ENCODE measurements at regions not wholly inside any gene's neighbourhood (a gene's known extent, or its start where the extent isn't known, plus 50 kb on each side); places are given as distances from the start of the nearest gene placed in this dataset.
"Not testable (repeated sequence)": the region's sequence is repeated elsewhere in the genome, so short reads cannot be mapped to it uniquely, and the experiment has no call there.

DNA sequence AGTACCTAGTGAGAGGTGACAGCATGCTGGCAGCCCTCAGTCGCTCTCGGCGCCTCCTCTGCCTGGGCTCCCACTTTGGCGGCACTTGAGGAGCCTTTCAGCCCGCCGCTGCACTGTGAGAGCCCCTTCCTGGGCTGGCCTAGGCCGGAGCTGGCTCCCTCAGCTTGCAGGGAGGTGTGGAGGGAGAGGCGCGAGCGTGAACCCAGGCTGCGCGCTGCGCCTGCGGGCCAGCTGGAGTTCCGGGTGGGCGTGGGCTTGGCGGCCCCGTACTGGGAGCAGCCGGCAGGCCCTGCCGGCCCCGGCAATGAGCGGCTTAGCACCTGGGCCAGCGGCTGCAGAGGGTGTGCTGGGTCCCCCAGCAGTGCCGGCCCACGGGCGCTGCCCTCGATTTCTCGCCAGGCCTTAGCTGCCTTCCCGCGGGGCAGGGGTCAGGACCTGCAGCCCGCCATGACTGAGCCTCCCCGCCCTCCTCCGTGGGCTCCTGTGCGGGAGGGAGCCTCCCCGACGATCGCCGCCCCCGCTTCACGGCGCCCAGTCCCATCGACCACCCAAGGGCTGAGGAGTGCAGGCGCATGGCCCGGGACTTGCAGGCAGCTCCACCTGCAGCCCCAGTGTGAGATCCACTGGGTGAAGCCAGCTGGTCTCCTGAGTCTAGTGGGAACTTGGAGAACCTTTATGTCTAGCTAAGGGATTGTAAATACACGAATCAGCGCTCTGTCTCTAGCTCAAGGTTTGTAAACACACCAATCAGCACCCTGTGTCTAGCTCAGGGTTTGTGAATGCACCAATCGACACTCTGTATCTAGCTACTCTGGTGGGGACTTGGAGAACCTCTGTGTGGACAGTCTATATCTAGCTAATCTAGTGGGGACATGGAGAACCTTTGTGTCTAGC is 1579.2 kb downstream of the SI start:
- H3K4me2 ChIP-seq; H3K79me2 ChIP-seq; H3K4me3 ChIP-seq; H3K27me3 ChIP-seq; H4K20me1 ChIP-seq (ENCODE audit: insufficient read depth, poor library complexity, severe bottlenecking); H3K4me1 ChIP-seq (ENCODE audit: insufficient read depth); H3K9me3 ChIP-seq (ENCODE audit: low read depth); H2AFZ ChIP-seq; DNase-seq (ENCODE audit: low spot score); H3K9me2 ChIP-seq (replicated peaks; ENCODE audit: insufficient read depth); H3K36me3 ChIP-seq (replicated peaks; ENCODE audit: insufficient read depth, low read depth): not testable (repeated sequence)
- WGBS (ENCODE audit: low lambda C conversion rate, missing lambda C conversion rate) = 95% methylated on average over 36 of the region's 47 CpGs
- peak overlapping the region; percentile 38 for H3K27ac ChIP-seq

DNA sequence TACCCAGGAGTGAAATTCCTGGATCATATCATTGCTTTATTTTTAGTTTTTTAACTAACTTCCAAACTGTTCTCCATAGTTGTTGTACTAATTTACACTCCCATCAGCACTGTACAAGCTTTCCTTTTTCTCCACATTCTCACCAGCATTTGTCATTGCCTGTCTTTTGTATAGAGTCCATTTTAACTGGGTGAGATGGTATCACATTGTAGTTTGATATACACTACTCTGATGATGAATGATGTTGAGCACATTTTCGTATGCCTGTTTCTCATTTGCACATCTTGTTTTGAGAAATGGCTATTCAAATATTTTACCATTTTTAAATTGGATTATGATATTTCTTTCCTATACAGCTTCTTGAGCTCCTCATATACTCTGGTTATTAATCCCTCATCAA is 1586.6 kb downstream of the SI start:
- Histone ChIP-seq H3K79me2 (no peaks in the 10 kb centered on the region), H3K36me3 (replicated peaks; ENCODE audit: insufficient read depth, low read depth) (no peaks in the 10 kb centered on the region), H4K20me1 (ENCODE audit: insufficient read depth, poor library complexity, severe bottlenecking) (no peaks in the 10 kb centered on the region), H3K4me2 (no peak overlapping the region), H3K4me3 (no peak overlapping the region), H3K27ac (no peak overlapping the region), H3K4me1 (ENCODE audit: insufficient read depth) (no peaks in the 10 kb centered on the region), H3K9me3 (ENCODE audit: low read depth) (no peaks in the 10 kb centered on the region), H3K27me3 (no peaks in the 10 kb centered on the region), H3K9me2 (replicated peaks; ENCODE audit: insufficient read depth) (no peaks in the 10 kb centered on the region), H2AFZ (no peak overlapping the region)
- DNase-seq (ENCODE audit: low spot score) = no peak
- TF ChIP-seq, protein P1, sequence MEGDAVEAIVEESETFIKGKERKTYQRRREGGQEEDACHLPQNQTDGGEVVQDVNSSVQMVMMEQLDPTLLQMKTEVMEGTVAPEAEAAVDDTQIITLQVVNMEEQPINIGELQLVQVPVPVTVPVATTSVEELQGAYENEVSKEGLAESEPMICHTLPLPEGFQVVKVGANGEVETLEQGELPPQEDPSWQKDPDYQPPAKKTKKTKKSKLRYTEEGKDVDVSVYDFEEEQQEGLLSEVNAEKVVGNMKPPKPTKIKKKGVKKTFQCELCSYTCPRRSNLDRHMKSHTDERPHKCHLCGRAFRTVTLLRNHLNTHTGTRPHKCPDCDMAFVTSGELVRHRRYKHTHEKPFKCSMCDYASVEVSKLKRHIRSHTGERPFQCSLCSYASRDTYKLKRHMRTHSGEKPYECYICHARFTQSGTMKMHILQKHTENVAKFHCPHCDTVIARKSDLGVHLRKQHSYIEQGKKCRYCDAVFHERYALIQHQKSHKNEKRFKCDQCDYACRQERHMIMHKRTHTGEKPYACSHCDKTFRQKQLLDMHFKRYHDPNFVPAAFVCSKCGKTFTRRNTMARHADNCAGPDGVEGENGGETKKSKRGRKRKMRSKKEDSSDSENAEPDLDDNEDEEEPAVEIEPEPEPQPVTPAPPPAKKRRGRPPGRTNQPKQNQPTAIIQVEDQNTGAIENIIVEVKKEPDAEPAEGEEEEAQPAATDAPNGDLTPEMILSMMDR (IDR thresholded peaks at IDR 0.05; ENCODE audit: poor library complexity) = no peak
- no peak for TF ChIP-seq EZH2phosphoT487 (IDR thresholded peaks at IDR 0.05; ENCODE audit: low read depth, severe bottlenecking, unreplicated experiment)
- no peak for TF ChIP-seq EZH2 (IDR thresholded peaks at IDR 0.05; ENCODE audit: borderline replicate concordance)
- 79% methylated on average over 1 of the region's 1 CpG for WGBS (ENCODE audit: low lambda C conversion rate, missing lambda C conversion rate)

DNA sequence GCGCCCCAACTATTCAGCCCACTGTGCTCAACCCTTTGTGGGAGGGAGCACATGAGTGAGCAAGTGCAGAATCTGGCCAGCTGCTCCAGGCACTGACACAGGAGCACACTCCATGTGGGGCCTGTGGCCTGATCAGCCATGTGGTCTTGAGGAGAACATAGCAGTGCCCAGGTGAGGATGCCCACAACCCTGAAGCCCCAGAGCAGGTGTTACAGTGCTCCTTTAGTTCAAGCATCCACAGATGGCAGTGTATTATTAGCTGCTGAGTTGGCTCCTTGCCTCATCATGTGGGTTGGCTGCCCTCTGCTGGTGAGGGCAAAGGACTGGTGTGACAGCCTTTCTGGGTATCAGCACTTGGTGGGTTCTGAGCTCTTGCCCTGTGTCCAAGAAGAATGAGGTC is 1588.2 kb downstream of the SI start:
- WGBS (ENCODE audit: low lambda C conversion rate, missing lambda C conversion rate) = 100% methylated on average over 1 of the region's 1 CpG
- no peaks in the 10 kb centered on the region for H3K9me3 ChIP-seq (ENCODE audit: low read depth)
- no peaks in the 10 kb centered on the region for H3K4me1 ChIP-seq (ENCODE audit: insufficient read depth)
- H3K9me2 ChIP-seq (replicated peaks; ENCODE audit: insufficient read depth) = no peaks in the 10 kb centered on the region
- H4K20me1 ChIP-seq (ENCODE audit: insufficient read depth, poor library complexity, severe bottlenecking) = no peaks in the 10 kb centered on the region
- no peaks in the 10 kb centered on the region for H3K27me3 ChIP-seq
- no peak for TF ChIP-seq EZH2phosphoT487 (IDR thresholded peaks at IDR 0.05; ENCODE audit: low read depth, severe bottlenecking, unreplicated experiment)
- TF ChIP-seq, protein P1 (IDR thresholded peaks at IDR 0.05; ENCODE audit: poor library complexity) = peak; percentile 50
- H2AFZ ChIP-seq = no peak overlapping the region
- no peak overlapping the region for H3K4me2 ChIP-seq
- no peak overlapping the region for H3K27ac ChIP-seq
- no peaks in the 10 kb centered on the region for H3K36me3 ChIP-seq (replicated peaks; ENCODE audit: insufficient read depth, low read depth)
- H3K79me2 ChIP-seq = no peaks in the 10 kb centered on the region
- peak; percentile 71 for DNase-seq (ENCODE audit: low spot score)
- no peak overlapping the region for H3K4me3 ChIP-seq

DNA sequence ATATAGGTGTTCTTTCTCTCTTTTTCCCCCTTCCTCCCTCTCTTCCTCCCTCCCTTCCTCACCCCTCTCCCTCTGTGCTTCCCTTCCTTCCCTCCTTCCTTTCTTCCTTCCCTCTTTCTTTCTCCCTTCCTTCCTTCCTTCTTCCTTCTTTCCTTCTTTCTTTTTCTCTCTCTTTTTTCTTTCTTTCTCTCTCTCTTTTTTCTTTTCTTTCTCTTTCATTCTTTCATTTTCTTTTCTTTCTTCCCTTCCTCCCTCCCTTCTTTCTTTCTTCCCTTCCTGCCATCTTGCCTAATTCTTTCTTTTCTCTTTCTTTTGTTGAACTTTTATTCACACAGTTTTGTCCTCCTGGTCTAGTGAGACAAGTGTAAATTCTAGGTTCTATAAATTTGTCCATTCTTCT is 1595.6 kb downstream of the SI start:
- no peak overlapping the region for H3K4me2 ChIP-seq
- H3K27me3 ChIP-seq = no peaks in the 10 kb centered on the region
- no peaks in the 10 kb centered on the region for H3K79me2 ChIP-seq
- no peaks in the 10 kb centered on the region for H4K20me1 ChIP-seq (ENCODE audit: insufficient read depth, poor library complexity, severe bottlenecking)
- H3K4me3 ChIP-seq = no peak overlapping the region
- no peaks in the 10 kb centered on the region for H3K4me1 ChIP-seq (ENCODE audit: insufficient read depth)
- no peak for DNase-seq (ENCODE audit: low spot score)
- no peaks in the 10 kb centered on the region for H3K9me2 ChIP-seq (replicated peaks; ENCODE audit: insufficient read depth)
- H3K27ac ChIP-seq = no peak overlapping the region
- no peak for TF ChIP-seq EZH2 (IDR thresholded peaks at IDR 0.05; ENCODE audit: borderline replicate concordance)
- TF ChIP-seq, protein P1 (IDR thresholded peaks at IDR 0.05; ENCODE audit: poor library complexity) = no peak
- TF ChIP-seq EZH2phosphoT487 (IDR thresholded peaks at IDR 0.05; ENCODE audit: low read depth, severe bottlenecking, unreplicated experiment) = no peak
- no peaks in the 10 kb centered on the region for H3K9me3 ChIP-seq (ENCODE audit: low read depth)
- H2AFZ ChIP-seq = no peak overlapping the region
- H3K36me3 ChIP-seq (replicated peaks; ENCODE audit: insufficient read depth, low read depth) = no peaks in the 10 kb centered on the region

All from hepatocyte (in vitro differentiated cells).